CD4-positive, alpha-beta T cell (primary cell): ENCODE measurements at regions not wholly inside any gene's neighbourhood (a gene's known extent, or its start where the extent isn't known, plus 50 kb on each side); places are given as distances from the start of the nearest gene placed in this dataset.
A peak's percentile ranks its signal among the peaks of the same experiment; 100 is the strongest.

Source experiments
- ATAC-seq: fragments of 200-7000 bp; cut with Tn5 transposase; one replicate; pipeline ENCODE4 v1.10.0; 2022; ENCODE audit warnings: mild to moderate bottlenecking; ENCODE audit not compliant: poor library complexity
- CTCF ChIA-PET: fragments of 350-600 bp; sonication (Branson Sonifier 250); formaldehyde crosslinking; loops from one replicate; lab custom pipeline; 2021; ENCODE audit warnings: antibody characterized with exemption, inconsistent platforms; lab: Charles Lee
- POLR2A ChIA-PET: fragments of 350-600 bp; sonication (Branson Sonifier 250); formaldehyde crosslinking; loops from one replicate; lab custom pipeline; 2021; ENCODE audit warnings: antibody characterized with exemption, inconsistent platforms; lab: Charles Lee
- DNase-seq, 14 experiments: peaks; one replicate each; pipeline ENCODE4 v3.0.0-alpha.2; 2013 to 2020; ENCODE audit warnings: mixed read lengths in 2 of 14
- H3K27ac ChIP-seq, 2 donors: one replicate each; pipeline versions ENCODE4 v1.5.1 to v1.7.0; 2013; ENCODE audit warnings: low read length in 2 of 2, low read depth in 1 of 2, mild to moderate bottlenecking in 1 of 2
- H3K27me3 ChIP-seq, 2 experiments: 1 replicate in 1 of 2; 2 replicates in 1 of 2; pipeline versions ENCODE4 v1.6.1 to v1.7.0; 2013; ENCODE audit warnings: low read length in 2 of 2, control low read depth in 1 of 2, mild to moderate bottlenecking in 1 of 2, moderate library complexity in 1 of 2; ENCODE audit not compliant: insufficient read depth in 2 of 2, control insufficient read depth in 1 of 2
- H3K36me3 ChIP-seq: one replicate; pipeline ENCODE4 v1.6.1; 2013; ENCODE audit warnings: low read length, control low read depth; ENCODE audit not compliant: insufficient read depth
- H3K4me1 ChIP-seq: one replicate; pipeline ENCODE4 v1.6.1; 2013; ENCODE audit warnings: low read length, control low read depth; ENCODE audit not compliant: insufficient read depth
- H3K4me3 ChIP-seq: one replicate; pipeline ENCODE4 v1.5.1; 2013; ENCODE audit warnings: mild to moderate bottlenecking, low read length, moderate library complexity
- H3K9me3 ChIP-seq, 2 experiments: 1 replicate in 1 of 2; 2 replicates in 1 of 2; pipeline versions ENCODE4 v1.6.1 to v1.7.0; 2013; ENCODE audit warnings: low read length in 2 of 2, mild to moderate bottlenecking in 2 of 2, control low read depth in 1 of 2, moderate library complexity in 1 of 2; ENCODE audit not compliant: control insufficient read depth in 1 of 2, insufficient read depth in 1 of 2
- H3K27ac Mint-ChIP-seq: one replicate; pipeline ENCODE4 v1.8.0; 2020; ENCODE audit warnings: mixed read lengths
- H3K27me3 Mint-ChIP-seq: one replicate; pipeline ENCODE4 v1.8.0; 2021; ENCODE audit warnings: mixed read lengths
- H3K36me3 Mint-ChIP-seq: one replicate; pipeline ENCODE4 v1.8.0; 2021; ENCODE audit warnings: low read depth, mixed read lengths
- H3K4me1 Mint-ChIP-seq: one replicate; pipeline ENCODE4 v1.8.0; 2021; ENCODE audit warnings: low read depth, mixed read lengths
- H3K4me3 Mint-ChIP-seq: one replicate; pipeline ENCODE4 v1.8.0; 2020; ENCODE audit warnings: mild to moderate bottlenecking, mixed read lengths
- H3K9me3 Mint-ChIP-seq: one replicate; pipeline ENCODE4 v1.8.0; 2020; ENCODE audit warnings: mixed read lengths
- intact Hi-C, 2 experiments: fragments of 100-400 bp; cut with DNase I in 1 of 2; cut with micrococcal nuclease in 1 of 2; formaldehyde crosslinking; loops; one replicate each; pipeline versions ENCODE4 v1.15.1 to v1.9.0; 2023 to 2025; cut with DNase I, micrococcal nuclease
- TF ChIP-seq, protein P1 (sequence below): fragments of 200-600 bp; IDR thresholded peaks from one replicate; pipeline ENCODE4 v1.8.0; 2022; ENCODE audit warnings: antibody characterized with exemption, mild to moderate bottlenecking

DNA sequence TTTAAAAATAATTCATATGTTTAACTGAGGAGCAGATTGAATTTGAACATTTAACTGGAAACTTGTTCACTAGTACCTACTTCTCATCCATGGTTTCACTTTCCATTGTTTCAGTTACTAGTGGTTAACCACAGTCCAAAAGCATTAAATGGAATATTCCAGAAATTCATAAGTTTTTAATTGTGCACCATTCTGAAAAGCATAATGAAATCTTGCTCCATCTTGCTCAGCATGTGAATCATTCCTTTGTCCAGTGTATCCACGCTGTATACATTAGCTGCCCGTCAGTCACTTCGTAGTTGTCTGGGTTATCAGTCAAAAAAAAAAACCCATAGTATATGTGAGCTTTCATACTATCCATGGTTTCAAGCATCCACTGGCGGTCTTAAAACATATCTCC is 217.6 kb downstream of the TPRG1 start:
- Histone ChIP-seq H3K4me1 (no peaks in the 10 kb centered on the region), H3K4me3 (no peak overlapping the region), H3K36me3 (no peaks in the 10 kb centered on the region), H3K27ac (no peak overlapping the region), H3K27me3 (no peaks in the 10 kb centered on the region), H3K9me3 (peaks cover 0 to 3% of the 10 kb centered on the region in 2 experiments)
- H3K4me3 Mint-ChIP-seq = no peak overlapping the region
- CTCF ChIA-PET = no interaction called here
- H3K9me3 Mint-ChIP-seq = no peaks in the 10 kb centered on the region
- H3K27me3 Mint-ChIP-seq = no peaks in the 10 kb centered on the region
- no peaks in the 10 kb centered on the region for H3K36me3 Mint-ChIP-seq
- intact Hi-C loops = no loop called here
- H3K27ac Mint-ChIP-seq = no peak overlapping the region
- POLR2A ChIA-PET = no interaction called here
- no peak for ATAC-seq
- TF ChIP-seq, protein P1, sequence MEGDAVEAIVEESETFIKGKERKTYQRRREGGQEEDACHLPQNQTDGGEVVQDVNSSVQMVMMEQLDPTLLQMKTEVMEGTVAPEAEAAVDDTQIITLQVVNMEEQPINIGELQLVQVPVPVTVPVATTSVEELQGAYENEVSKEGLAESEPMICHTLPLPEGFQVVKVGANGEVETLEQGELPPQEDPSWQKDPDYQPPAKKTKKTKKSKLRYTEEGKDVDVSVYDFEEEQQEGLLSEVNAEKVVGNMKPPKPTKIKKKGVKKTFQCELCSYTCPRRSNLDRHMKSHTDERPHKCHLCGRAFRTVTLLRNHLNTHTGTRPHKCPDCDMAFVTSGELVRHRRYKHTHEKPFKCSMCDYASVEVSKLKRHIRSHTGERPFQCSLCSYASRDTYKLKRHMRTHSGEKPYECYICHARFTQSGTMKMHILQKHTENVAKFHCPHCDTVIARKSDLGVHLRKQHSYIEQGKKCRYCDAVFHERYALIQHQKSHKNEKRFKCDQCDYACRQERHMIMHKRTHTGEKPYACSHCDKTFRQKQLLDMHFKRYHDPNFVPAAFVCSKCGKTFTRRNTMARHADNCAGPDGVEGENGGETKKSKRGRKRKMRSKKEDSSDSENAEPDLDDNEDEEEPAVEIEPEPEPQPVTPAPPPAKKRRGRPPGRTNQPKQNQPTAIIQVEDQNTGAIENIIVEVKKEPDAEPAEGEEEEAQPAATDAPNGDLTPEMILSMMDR = no peak
- peaks cover 2% of the 10 kb centered on the region for H3K4me1 Mint-ChIP-seq
- DNase-seq = no peak

DNA sequence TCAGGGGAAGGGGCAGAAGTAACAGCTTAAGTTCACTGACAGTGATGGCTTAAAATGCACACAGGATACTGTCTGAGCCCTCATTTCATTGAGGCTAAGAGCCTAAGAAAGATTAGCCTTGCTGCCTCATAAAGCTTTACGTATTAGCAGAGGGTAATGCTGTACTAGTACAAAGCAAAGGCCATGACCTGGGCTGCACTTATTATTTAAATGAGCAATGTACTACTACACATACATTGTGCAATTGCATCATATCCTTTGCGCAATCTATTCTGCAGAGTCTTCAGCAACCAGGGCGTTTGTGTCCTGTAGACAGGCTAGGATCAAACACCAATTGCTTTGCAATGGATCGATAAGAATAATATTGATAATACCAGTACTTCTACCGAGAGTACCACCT is 221.8 kb downstream of the TPRG1 start:
- CTCF ChIA-PET = no interaction called here
- H3K36me3 Mint-ChIP-seq = no peaks in the 10 kb centered on the region
- no peak for ATAC-seq
- H3K27ac Mint-ChIP-seq = no peak overlapping the region
- TF ChIP-seq, protein P1 = no peak
- DNase-seq = peak in 3 of 14 experiments; percentile 17 to 25 (median 19)
- Histone ChIP-seq H3K36me3 (no peaks in the 10 kb centered on the region), H3K27ac (no peak overlapping the region), H3K27me3 (no peaks in the 10 kb centered on the region), H3K4me3 (no peak overlapping the region), H3K4me1 (no peaks in the 10 kb centered on the region), H3K9me3 (peaks cover 0 to under 1% of the 10 kb centered on the region in 2 experiments)
- no peaks in the 10 kb centered on the region for H3K9me3 Mint-ChIP-seq
- H3K27me3 Mint-ChIP-seq = no peaks in the 10 kb centered on the region
- intact Hi-C loops = no loop called here
- H3K4me1 Mint-ChIP-seq = peaks cover 12% of the 10 kb centered on the region
- H3K4me3 Mint-ChIP-seq = no peak overlapping the region
- POLR2A ChIA-PET = interaction anchor here (0.7 to 1.1 kb wide), 2 partner anchors 39 to 69 kb away, joined by 3 read pairs; no protein-coding TSS in a partner anchor

DNA sequence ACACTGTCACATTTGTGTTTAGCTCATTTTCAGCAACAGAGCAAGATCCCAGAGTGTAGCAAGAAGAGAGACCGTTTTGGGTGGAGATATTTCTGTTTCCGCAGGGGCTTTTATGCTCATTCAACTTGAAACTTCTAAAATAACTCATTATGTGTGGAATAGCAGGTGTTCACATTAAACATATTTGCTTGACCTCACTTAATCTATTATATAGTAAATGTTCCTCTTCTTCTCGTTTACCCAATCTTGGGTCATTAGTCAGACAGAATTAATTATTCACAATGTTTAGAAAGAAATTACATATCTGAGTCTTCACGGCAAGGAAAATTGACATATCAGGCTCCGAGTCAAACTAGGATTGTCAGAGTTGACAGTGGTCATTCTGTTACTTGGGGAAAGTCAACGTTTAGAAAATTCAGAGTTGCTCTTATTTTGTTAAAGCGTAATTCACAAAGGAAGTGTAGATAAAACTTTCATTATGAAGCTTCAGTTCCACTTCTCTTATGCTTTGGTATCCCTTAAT is 222.9 kb downstream of the TPRG1 start:
- Mint-ChIP-seq H3K36me3 (no peaks in the 10 kb centered on the region), H3K27ac (no peak overlapping the region), H3K9me3 (no peaks in the 10 kb centered on the region), H3K4me1 (peaks cover 12% of the 10 kb centered on the region), H3K4me3 (no peak overlapping the region), H3K27me3 (no peaks in the 10 kb centered on the region)
- Histone ChIP-seq H3K27me3 (no peaks in the 10 kb centered on the region), H3K4me3 (no peak overlapping the region), H3K9me3 (no peaks in the 10 kb centered on the region), H3K36me3 (no peaks in the 10 kb centered on the region), H3K4me1 (no peaks in the 10 kb centered on the region), H3K27ac (no peak overlapping the region)
- POLR2A ChIA-PET = interaction anchor here (1.1 kb wide), 1 partner anchor 40 kb away, joined by 3 read pairs; no protein-coding TSS in a partner anchor
- intact Hi-C loops = no loop called here
- CTCF ChIA-PET = no interaction called here
- TF ChIP-seq, protein P1 = no peak
- DNase-seq = no peak
- no peak for ATAC-seq
